HG02642 (cell line): ENCODE measurements at regions not wholly inside any gene's neighbourhood (a gene's known extent, or its start where the extent isn't known, plus 50 kb on each side); places are given as distances from the start of the nearest gene placed in this dataset.

Source experiments
- ATAC-seq: cut with Tn5 transposase; IDR thresholded peaks from one replicate; pipeline ENCODE4 v1.9.1; 2021; ENCODE audit warnings: mild to moderate bottlenecking; ENCODE audit not compliant: unreplicated experiment, poor library complexity

DNA sequence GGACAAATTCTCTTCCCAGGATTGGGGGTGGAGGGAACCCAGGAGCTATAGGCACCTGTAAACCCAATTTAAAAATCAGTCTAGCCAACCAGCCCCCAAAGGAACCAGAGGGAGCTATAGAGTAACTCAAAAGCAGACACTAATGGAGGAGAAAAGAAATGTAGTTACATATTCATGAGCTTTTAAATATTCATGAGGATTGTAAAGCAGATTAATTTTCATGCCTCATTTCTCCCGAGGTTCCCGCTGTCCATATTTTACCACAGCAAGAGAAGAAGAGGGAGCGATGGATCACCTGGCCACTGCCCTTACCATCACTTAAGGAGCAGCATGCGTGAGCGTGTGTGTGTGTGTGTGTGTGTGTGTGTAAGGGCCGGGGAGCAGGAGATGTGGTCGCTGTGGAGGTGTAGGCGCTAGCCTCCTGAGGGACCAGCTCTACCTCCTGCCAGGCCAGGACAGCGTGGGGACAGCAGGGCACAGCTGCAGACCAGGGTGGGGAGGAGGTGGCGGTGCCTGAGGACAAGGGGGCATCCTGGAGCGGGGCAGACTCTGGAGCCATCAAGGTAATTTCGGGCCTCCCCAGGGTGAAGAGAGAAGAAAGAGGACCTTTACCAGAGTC lies 100.7 kb upstream of the THY1 start:
- ATAC-seq: no peak

DNA sequence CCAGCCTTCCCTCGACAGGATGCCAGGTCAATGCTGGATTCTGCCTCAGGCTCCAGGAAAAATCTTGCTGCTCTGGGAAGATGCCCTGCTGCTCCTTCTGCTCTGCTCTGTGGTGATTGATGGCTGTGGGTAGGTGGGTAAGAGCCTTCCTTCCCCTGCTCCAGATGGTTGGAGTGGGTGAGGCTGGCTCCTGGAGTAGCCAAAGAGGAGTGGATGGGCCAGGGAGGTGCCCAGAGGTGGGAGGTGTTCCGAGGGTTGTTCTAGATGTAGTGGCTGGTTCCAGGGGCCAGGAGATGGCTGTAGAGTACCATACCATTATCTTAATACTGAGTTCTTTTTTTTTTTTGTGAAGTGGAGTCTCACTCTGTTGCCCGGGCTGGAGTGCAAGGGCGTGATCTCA lies 99.6 kb upstream of the THY1 start:
- ATAC-seq: no peak

DNA sequence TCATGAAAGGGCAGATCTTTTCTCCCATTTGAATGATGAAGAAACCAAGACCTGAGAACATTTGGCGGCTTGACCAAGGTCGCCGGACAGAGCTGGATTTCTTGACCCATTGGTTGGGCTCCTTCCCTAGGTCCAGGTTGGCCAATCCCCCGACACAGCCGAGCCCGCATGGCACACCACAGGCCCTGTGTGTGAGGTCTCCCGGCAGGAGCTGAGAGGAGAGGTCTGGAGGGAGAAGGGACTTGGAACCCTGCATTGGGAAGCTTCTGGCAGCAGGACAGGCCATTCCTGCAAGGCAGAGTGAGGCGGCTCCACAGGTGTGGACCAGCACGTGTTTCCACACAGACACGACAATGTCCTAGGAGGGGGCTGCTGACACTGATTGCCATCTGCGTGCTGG lies 98.6 kb upstream of the THY1 start:
- ATAC-seq: no peak

DNA sequence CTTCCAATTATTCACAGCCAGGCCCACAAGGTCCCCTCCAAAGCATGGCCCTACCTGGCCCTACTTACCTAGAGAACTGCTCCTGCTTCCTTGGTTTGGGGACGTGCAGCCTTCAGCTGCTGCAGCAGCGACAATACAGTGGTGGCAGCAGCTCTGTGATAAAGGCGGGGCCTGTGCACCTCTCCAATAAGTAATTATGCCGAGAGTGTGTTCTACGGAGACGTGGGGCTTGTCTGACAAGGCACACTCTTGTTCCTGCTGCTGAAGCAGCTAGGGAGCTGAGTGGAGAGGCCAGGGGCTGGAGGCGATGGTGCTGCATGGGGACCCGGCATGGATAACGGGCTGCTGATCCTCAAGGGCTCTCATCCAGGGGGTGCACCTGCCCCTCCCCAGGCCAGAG lies 98.0 kb upstream of the THY1 start:
- no peak for ATAC-seq

DNA sequence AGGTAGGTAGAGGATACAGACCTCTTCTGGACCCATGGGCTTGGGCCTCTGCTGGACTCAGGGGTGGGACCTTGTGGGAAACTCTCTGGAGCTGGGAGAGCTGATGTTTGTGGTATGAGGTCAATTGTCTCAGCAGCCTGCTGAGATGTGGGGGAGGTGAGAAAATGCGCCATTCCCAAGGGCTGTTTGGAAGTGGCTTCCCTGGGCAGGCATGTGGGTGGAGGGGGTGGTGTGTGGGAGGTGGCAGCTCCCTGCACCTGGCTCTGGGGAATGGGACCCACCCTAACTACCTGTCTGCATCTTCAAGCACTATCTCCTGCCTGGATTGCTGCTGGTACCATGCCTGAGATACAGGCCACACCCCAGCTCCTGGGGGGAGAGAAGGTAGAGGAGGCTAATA lies 97.4 kb upstream of the THY1 start:
- ATAC-seq: no peak

GRCh38 chr11:119519796-119520195 lies 96.8 kb upstream of the THY1 start:
- no peak for ATAC-seq

GRCh38 chr11:119518746-119519730 lies 96.1 kb upstream of the THY1 start:
- ATAC-seq: no peak

DNA sequence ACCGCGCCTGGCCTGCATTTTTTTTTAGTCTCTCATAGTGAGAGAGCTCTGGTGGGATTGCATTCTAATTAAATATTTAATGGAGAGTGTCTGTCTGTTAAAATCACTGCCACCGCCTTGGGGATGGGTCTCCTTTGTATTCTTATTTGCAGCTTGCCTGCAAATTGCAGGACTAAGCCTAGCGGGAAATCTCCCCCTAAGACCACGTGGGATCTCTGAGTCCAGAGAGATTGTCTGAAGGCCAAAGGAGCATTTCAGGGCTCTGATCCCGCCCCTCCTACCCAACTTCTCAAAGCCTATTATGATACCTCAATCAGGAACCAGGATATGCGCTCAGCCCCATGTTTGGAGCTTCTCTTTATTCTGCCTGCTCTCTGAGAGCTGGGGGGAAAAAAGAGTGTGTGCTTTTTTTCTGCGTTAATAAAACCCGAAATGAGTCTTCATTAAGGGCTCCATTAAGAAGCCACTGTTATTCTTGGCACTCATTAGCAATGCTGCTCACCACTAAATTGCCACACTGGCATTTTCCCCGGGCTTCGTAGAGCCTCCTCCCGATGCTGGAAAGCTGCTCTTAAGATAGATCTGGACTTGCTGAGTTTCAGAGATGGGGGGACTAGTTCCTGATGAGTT lies 92.9 kb upstream of the THY1 start:
- no peak for ATAC-seq

- ATAC-seq: no peak
These were observed 90.8 kb upstream of the THY1 start for GRCh38 chr11:119513806-119514170.

- no peak for ATAC-seq
These were observed 90.3 kb upstream of the THY1 start for GRCh38 chr11:119513131-119513805.

GRCh38 chr11:119512369-119512768 lies 89.4 kb upstream of the THY1 start:
- peak; percentile 43 for ATAC-seq

GRCh38 chr11:119511614-119512306 lies 88.8 kb upstream of the THY1 start:
- no peak for ATAC-seq

- peak; percentile 82 for ATAC-seq
These were observed 87.0 kb upstream of the THY1 start for GRCh38 chr11:119509969-119510401.

- ATAC-seq: no peak
These were observed 86.4 kb upstream of the THY1 start for GRCh38 chr11:119509282-119509841.

GRCh38 chr11:119506436-119506835 lies 83.5 kb upstream of the THY1 start:
- ATAC-seq: no peak

- no peak for ATAC-seq
These were observed 82.9 kb upstream of the THY1 start for GRCh38 chr11:119505861-119506260.

- no peak for ATAC-seq
These were observed 82.1 kb upstream of the THY1 start for GRCh38 chr11:119505071-119505470.

DNA sequence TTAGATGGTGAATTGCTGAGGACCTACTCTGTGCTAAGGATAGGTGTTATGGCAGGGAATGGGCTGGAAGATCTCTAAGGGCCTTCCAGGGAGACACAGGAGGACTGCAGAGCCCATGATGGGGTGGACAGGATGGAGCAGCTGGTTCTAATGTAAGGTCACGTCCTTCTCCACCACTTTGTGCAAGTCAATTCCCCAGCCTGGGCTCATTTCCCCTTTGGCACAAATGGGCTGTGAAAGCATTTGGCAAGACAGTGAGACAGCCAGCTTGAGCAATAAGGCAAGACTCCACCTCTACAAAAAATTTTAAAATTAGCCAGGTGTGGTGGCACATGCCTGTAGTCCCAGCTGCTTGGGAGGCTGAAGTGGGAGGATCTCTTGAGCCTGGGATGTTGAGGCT lies 81.4 kb upstream of the THY1 start:
- no peak for ATAC-seq

DNA sequence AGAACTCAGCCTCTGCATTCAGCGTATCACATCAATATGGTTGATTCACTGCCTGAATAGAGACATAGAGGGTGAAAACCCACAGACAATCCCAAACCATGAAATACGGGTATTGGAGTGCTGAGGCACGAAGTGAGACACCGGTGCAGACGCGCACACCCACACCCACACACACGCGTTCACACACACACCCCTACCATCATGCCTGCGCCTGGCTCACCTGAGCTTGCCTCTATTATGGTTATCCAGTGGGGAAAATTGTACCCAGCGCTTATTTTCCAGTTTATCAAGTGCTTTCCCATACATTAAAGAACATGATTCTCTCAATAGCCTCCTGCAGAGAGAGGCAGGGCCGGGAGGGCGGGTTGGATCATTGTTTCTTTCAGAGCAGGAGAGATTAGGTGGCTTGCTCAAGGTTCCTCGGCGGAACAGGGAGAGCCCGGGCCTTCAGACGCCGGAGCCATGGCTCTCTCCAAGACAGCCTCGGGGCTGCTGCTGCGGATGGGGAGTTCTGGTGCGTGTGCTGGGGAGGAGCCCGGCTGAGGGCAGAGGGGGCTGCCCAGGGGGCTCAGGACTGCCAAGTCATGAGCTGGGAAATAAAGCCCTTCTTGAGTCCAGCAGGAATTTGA lies 78.9 kb upstream of the THY1 start:
- no peak for ATAC-seq
